Stimulated activated CD4-positive, alpha-beta T cell treated with anti-CD3 and anti-CD28 coated beads, Interleukin-2, amount 100 ng/mL, for 24 hours (primary cell): ENCODE measurements at regions not wholly inside any gene's neighbourhood (a gene's known extent, or its start where the extent isn't known, plus 50 kb on each side); places are given as distances from the start of the nearest gene placed in this dataset.
"Not testable (repeated sequence)": the region's sequence is repeated elsewhere in the genome, so short reads cannot be mapped to it uniquely, and the experiment has no call there.

Experiments
- DNase-seq, 2 donors: peaks; one replicate each; pipeline ENCODE4 v3.0.0-alpha.2; 2020

DNA sequence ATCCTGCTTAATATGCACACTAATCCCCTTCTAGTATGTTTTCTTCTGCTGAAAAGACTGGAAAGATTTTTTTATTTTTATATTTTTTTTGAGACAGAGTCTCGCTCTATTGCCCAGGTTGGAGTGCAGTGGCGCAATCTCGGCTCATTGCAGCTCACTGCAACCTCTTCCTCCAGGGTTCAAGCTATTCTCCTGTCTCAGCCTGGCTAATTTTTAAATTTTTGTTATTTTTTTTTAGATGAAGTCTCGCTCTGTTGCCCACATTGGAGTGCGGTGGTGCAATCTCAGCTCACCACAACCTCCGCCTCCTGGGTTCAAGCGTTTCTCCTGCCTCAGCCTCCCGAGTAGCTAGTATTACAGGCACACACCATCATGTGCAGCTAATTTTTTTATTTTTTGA is 1261.4 kb upstream of the ADGRL2 start:
- DNase-seq, result not testable (repeated sequence)

- no peak for DNase-seq
Measured at GRCh38 chr1:80536461-80536860, 1264.3 kb upstream of the ADGRL2 start.

GRCh38 chr1:80535466-80535865 is 1265.3 kb upstream of the ADGRL2 start:
- DNase-seq, result no peak

GRCh38 chr1:80534606-80535360 is 1266.0 kb upstream of the ADGRL2 start:
- DNase-seq, result no peak

GRCh38 chr1:80533775-80534334 is 1266.9 kb upstream of the ADGRL2 start:
- no peak for DNase-seq

- no peak for DNase-seq
Measured at GRCh38 chr1:80533093-80533492, 1267.6 kb upstream of the ADGRL2 start.

DNA sequence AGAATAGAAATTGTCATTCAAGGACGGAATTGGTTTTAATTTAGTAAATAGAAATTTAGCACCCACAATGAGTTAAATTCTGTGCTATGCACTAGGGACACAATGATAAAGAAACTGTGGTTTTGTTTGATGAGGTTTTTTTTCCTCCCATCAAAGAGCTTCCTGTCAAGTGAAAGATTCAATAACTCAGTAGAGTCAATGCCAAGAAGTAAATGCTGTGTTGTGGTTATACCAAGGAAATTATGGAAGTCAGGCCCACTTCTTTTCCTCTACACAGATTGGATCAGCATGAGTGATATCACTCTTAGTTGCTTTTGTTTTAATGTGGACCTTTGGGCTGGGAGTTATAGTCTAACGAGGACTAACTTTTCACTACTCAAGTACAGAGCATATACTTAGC is 1269.6 kb upstream of the ADGRL2 start:
- no peak for DNase-seq

DNA sequence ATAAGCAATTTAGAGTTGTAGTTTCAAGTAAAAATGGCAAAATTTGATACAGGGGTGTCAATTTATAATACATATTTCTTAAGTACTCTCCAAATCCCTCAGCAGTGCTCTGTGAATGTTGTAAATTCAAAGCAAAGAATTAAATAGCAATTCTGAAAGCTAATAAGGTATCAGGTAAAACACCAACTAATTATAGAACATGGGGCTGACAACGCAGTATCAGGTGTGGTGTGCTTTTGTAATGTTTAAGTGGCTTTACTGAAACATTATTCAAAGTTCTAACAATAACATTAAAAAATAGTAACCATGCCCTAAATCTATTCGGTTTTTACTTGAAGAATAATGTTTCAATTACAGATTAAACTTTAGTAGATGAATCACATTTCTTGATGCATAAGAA is 1271.2 kb upstream of the ADGRL2 start:
- no peak for DNase-seq

DNA sequence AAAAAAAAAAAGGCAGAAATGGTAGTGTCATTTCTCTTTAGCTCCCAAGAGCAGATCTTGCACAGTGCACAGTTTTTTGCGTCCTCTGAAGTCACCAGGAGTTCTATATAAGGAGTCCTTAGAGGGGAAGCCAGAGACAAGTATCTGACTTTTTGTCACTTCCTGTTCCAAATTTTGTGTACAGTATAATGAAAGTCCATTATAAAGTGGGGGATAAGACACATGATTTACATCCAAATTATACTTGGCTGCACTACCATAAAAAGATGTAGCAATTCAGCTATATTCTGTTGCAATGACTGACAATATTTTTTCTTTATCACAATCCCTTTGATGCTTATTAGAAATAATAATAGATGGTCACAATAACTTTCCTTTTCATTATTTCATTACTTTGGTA is 1276.9 kb upstream of the ADGRL2 start:
- DNase-seq, result no peak

GRCh38 chr1:80523071-80523470 is 1277.7 kb upstream of the ADGRL2 start:
- not testable (repeated sequence) for DNase-seq

DNA sequence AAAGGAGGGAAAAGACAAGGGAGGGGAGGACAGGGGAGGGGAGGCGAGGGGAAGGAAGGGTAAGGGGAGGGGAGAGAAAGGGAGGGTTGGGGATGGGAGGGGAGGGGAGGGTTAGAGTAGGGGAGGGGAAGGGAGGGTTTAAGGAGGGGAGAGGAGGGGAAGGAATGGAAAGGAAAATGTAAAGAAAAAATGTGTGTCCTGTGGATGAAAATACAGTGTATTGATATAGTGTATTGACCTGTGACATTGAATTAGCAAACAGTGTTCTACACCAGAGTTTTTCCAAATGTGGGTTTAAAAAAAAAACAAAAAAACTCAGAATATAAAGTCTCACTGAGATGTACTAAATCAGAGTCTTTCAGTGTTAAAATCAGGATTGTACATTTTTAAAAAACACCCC is 1279.8 kb upstream of the ADGRL2 start:
- DNase-seq, result no peak

- DNase-seq, result no peak
Measured at GRCh38 chr1:80517062-80517461, 1283.7 kb upstream of the ADGRL2 start.

- DNase-seq, result no peak
Measured at GRCh38 chr1:80509965-80510522, 1290.7 kb upstream of the ADGRL2 start.

DNA sequence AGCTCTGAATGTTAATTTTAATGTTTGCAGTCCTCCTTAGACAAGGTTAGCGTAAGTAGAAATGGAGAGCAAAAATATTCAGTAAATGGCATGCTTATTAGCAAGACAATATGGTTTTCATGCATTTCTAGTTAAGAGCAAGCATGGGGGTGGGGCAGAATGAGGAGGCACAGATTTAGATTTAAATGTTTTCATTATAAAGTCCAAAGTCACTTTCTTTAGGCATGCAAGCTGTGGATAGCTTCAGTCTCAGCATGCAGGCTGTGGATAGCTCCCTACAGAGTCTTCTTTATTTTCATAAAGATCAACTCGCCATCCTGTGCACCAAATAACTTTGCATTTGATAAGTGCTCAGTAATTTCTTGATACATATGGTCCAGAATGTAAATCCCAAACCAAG is 1294.5 kb upstream of the ADGRL2 start:
- no peak for DNase-seq

DNA sequence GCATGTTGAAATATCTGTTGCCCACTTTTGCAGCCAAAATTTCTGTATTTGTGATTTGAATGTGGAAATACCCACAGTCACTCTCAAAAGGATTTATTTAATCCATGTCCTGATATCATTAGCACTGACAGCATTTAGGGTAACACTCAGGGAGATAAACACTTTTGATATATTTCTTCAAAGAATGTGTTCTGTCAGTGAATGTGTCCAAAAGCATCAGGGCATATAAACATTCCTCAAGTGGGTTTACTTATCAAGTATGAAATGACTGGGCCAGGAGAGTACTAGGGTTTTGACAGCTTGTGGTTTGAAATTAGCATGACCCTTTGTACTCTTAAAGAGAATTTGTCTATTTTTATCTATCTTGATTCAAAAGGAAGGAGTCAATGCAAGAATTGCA is 1302.1 kb upstream of the ADGRL2 start:
- no peak for DNase-seq

DNA sequence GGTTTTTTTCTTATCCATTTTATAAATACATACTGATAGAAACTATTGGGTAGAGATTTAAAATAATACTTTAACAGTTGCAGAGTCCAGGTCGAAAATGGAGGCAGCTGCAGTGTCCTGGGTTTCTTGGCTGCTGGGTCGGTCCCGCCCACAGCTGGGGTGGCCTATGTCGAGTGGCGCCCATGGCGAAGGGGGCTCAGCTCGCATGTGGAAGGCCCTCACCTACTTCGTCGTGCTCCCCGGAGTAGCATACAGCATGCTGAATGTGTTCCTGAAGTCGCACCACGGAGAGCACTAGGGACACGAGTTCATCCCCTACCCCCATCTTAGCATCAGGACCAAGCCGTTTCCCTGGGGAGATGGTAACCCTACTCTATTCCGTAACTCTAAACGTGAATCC is 1304.9 kb upstream of the ADGRL2 start:
- no peak for DNase-seq

DNA sequence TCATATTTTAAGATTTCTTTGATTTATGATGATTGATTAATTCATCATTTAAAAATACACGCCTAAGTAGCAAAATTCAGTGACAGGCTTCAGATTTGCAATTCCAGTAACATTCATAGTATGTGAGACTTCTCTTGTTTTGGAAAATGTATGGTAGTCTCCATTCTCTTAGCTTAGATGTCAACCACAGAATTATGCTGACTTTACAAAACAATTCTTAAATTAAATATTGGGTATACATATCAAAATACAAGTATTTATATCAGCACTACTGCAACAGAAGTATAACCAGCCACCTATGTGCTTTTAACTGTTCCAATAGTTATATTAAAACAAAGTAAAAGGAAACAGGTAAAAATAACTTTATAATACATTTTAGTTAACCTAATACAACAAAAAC is 1328.6 kb upstream of the ADGRL2 start:
- DNase-seq, result no peak

GRCh38 chr1:80468356-80468755 is 1332.4 kb upstream of the ADGRL2 start:
- DNase-seq, result no peak

DNA sequence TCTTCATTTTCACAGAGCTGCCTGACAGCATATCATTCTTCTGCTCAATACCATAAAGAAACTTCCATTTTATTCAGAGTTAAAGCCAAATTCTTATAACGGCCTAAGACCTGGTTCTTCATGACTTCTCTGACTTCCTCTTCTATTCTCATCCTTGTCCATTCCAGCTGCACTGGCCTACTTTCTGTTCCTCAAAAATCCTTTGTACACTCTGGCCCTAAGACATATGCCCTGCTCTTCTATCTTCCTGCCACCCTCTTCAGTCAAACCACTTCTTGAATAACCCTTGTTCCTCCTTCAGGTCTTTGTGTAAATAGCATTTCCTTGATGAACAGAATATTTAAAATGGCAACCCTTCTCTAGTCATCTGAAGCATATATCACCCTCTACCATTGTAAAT is 1338.7 kb upstream of the ADGRL2 start:
- no peak for DNase-seq

DNA sequence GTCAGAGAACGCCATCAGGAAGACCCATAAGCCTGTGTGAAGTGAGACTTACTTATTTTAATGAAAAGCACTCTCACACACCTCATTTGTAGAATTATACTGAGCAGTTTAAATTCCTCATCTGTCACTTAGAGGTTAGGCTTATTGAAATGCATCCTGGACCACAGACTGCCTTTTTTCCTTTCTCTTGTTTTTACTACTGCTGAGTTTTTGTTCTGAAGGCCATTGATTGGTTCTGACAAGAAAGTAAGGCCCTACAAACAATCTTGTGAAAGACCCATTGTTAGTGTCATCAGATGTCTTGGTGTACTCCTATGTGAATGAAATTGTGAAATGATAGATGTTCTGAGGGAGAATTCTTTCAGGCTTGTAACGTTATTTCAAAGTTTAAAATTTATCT is 1343.3 kb upstream of the ADGRL2 start:
- no peak for DNase-seq

DNA sequence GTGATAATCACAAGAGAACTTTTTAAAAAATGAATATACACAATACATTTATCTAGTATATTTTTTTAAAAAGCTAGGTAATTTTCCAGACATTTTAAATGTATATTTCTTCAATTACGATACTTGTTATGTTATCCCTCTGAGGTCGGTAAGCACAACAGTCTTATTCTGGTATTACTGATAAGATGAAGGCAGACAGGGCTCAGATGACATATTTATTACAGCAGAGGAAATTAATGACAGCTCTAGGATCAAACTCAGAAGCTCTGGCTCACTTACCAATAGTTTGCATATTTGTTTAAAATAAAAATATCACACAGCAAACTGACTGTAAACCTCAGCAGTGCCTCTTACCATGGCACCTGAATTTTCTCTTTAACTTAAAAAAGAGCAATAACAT is 1347.0 kb upstream of the ADGRL2 start:
- no peak for DNase-seq

DNA sequence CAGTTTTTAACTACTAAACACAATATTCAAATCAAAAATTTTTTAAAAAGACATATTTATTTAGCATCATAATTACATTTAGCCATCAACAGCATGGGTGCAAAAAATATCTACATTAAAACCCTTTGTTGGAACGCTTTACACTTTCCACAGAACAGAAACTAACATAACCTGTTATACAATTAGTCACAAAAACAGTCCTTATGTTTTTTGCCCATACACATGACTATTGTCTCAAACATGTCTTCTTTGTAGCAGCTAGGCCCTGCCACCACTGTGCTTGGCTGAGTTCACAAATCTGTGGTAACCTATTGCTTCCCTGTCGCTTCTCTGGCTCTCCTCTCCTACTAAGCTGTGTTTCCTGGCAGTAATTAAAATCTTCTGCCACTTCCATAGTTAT is 1350.0 kb upstream of the ADGRL2 start:
- no peak for DNase-seq

GRCh38 chr1:80448081-80448480 is 1352.7 kb upstream of the ADGRL2 start:
- no peak for DNase-seq

DNA sequence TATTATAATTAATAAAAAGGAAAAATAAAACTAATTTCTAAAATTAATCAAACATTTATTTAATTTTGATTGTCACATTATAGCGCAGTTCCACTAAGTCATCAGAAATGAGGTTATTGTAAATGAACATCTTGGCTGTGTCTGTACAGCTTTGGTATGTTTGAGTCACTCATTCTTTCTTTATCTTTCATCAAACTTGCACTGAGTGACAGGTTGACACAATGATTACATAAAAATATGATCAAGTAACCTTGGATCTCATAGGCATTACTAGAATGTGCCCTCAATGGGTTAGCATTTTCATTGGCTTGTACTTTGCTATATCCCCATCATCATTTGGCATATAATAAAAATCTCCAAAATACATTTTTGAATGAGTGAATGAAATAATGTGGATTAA is 1353.2 kb upstream of the ADGRL2 start:
- DNase-seq, result no peak

DNA sequence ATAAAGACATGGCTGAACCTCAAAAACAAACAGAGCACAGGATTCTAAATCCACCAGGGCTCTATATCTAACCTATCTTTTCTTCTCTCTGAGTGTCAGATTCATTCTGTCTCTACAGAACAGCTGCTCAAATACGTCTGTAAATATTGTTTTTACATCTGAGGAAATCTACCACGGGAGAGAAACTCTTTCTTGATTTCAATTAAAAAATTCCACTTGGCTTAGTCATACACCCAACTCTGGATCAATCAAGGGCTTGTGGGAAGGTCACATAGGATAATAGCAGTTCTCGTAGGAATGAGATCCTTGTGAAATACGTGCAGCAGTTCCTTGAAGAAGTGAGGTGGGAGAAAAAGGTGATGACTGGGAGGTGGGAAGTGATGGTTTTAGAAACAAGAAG is 1355.7 kb upstream of the ADGRL2 start:
- no peak for DNase-seq
